ENCODE measurements at regions not wholly inside any gene's neighbourhood (a gene's known extent, or its start where the extent isn't known, plus 50 kb on each side); places are given as distances from the start of the nearest gene placed in this dataset.

DNA sequence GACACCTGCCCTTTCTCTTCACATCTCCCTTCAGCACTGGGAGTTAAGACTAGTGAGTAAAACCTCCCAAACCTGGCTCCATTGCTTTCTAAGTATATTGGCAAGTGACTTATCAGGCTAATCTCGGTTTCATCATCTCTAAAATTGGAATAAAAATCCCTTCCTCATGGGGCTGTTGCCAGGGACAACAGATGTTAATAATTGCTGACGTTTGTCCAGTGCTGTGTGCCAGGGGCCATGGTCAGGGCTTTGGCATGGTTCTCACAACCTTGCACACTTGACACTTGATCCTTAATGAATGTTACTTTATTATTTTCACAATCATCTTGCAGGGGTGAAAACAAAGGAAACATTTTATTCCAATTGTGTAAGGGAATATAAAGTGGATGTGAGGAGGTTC, 1262.0 kb upstream of the WWC1 start:
- H3K79me2 ChIP-seq (ENCODE audit: insufficient read depth, low read length), result no peaks in the 10 kb centered on the region
- no peak for TF ChIP-seq CTCF (IDR thresholded peaks at IDR 0.05)
- H3K27ac ChIP-seq (ENCODE audit: low read depth in 1 of 2, low read length in 2 of 2), result no peak overlapping the region
- Mint-ChIP-seq H3K36me3 (no peaks in the 10 kb centered on the region), H3K4me3 (no peak overlapping the region), H3K27me3 (ENCODE audit: low read depth in 3 of 3) (peaks cover 0 to 1% (median 1%) of the 10 kb centered on the region in 3 donors), H3K9me3 (peaks cover 0 to 4% (median 2%) of the 10 kb centered on the region in 7 donors), H3K4me1 (no peaks in the 10 kb centered on the region), H3K27ac (no peak overlapping the region)
- H3K4me3 ChIP-seq (replicated peaks in 1 of 3; ENCODE audit: low read depth in 2 of 3, low read length in 3 of 3), result no peak overlapping the region
- H3K4me1 ChIP-seq (ENCODE audit: control insufficient read depth in 1 of 2, insufficient read depth in 2 of 2, low read length in 2 of 2), result no peaks in the 10 kb centered on the region
- no peak overlapping the region for H2AFZ ChIP-seq (ENCODE audit: insufficient read depth, low read depth, low read length, poor library complexity, severe bottlenecking)
- no peak overlapping the region for H3K4me2 ChIP-seq (replicated peaks; ENCODE audit: extremely low read depth, low read length, poor library complexity, severe bottlenecking)
- DNase-seq, result no peak
- no peaks in the 10 kb centered on the region for H4K20me1 ChIP-seq (ENCODE audit: insufficient read depth, low read length)
- intact Hi-C loops (cut with micrococcal nuclease), result no loop called here
- no peak overlapping the region for H3K9ac ChIP-seq (ENCODE audit: insufficient read depth, low read length, poor library complexity, severe bottlenecking)
- WGBS (ENCODE audit: insufficient coverage), result 100% methylated on average over 1 of the region's 2 CpGs
- no peaks in the 10 kb centered on the region for H3K27me3 ChIP-seq (ENCODE audit: control insufficient read depth in 2 of 2, insufficient read depth in 2 of 2, low read length in 2 of 2)
- H3K9me3 ChIP-seq (replicated peaks in 1 of 2; ENCODE audit: control insufficient read depth in 1 of 2, insufficient read depth in 1 of 2, low read length in 2 of 2), result no peaks in the 10 kb centered on the region
- H3K36me3 ChIP-seq (replicated peaks in 1 of 2; ENCODE audit: control insufficient read depth in 1 of 2, insufficient read depth in 2 of 2, low read length in 2 of 2), result no peaks in the 10 kb centered on the region

DNA sequence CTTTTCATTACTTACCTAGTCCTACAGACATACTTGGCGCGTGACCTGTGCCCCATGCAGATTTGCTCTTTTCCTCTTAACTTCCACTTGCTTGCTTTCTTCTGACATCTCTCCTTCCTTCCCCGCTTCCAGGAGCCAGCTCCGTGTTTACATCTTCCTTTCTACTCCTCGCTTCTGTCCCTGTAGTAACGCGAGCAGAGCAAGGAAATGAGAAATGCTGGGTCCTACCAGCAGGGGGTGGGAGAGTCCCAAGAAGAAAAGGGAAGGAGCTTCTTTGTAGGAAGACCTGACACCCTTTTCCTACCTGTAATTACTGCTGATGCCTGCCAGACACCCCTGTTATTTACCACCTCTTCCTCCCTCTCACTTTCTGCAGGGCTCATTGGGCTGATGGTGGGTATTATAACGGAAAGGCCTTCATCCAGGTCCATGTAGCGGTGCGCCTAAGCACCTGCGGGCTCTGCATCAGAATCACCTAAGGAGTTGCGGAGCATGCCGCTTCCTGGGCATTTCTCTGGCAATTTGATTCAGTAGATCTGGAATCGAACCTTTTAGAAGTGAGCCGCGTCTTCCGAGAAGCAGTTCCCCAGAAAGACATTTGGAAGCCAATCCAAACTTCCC, 1260.8 kb upstream of the WWC1 start:
- Mint-ChIP-seq H3K4me3 (no peak overlapping the region), H3K36me3 (no peaks in the 10 kb centered on the region), H3K27ac (no peak overlapping the region), H3K27me3 (ENCODE audit: low read depth in 3 of 3) (peaks cover 0 to 1% (median 1%) of the 10 kb centered on the region in 3 donors), H3K9me3 (peaks cover 0 to 4% (median 2%) of the 10 kb centered on the region in 7 donors), H3K4me1 (no peaks in the 10 kb centered on the region)
- H2AFZ ChIP-seq (ENCODE audit: insufficient read depth, low read depth, low read length, poor library complexity, severe bottlenecking), result no peak overlapping the region
- intact Hi-C loops (cut with micrococcal nuclease), result no loop called here
- H3K36me3 ChIP-seq (replicated peaks in 1 of 2; ENCODE audit: control insufficient read depth in 1 of 2, insufficient read depth in 2 of 2, low read length in 2 of 2), result no peaks in the 10 kb centered on the region
- TF ChIP-seq CTCF (IDR thresholded peaks at IDR 0.05), result no peak
- no peaks in the 10 kb centered on the region for H3K4me1 ChIP-seq (ENCODE audit: control insufficient read depth in 1 of 2, insufficient read depth in 2 of 2, low read length in 2 of 2)
- H3K27ac ChIP-seq (ENCODE audit: low read depth in 1 of 2, low read length in 2 of 2), result no peak overlapping the region
- no peaks in the 10 kb centered on the region for H3K9me3 ChIP-seq (replicated peaks in 1 of 2; ENCODE audit: control insufficient read depth in 1 of 2, insufficient read depth in 1 of 2, low read length in 2 of 2)
- H4K20me1 ChIP-seq (ENCODE audit: insufficient read depth, low read length), result no peaks in the 10 kb centered on the region
- no peaks in the 10 kb centered on the region for H3K79me2 ChIP-seq (ENCODE audit: insufficient read depth, low read length)
- H3K27me3 ChIP-seq (ENCODE audit: control insufficient read depth in 2 of 2, insufficient read depth in 2 of 2, low read length in 2 of 2), result no peaks in the 10 kb centered on the region
- H3K4me2 ChIP-seq (replicated peaks; ENCODE audit: extremely low read depth, low read length, poor library complexity, severe bottlenecking), result no peak overlapping the region
- no peak overlapping the region for H3K9ac ChIP-seq (ENCODE audit: insufficient read depth, low read length, poor library complexity, severe bottlenecking)
- WGBS (ENCODE audit: insufficient coverage), result 93% methylated on average over 9 of the region's 17 CpGs
- H3K4me3 ChIP-seq (replicated peaks in 1 of 3; ENCODE audit: low read depth in 2 of 3, low read length in 3 of 3), result no peak overlapping the region
- DNase-seq, result no peak

All from CD14-positive monocyte (primary cell).